ENCODE measurements at regions not wholly inside any gene's neighbourhood (a gene's known extent, or its start where the extent isn't known, plus 50 kb on each side); places are given as distances from the start of the nearest gene placed in this dataset.
"Not testable (repeated sequence)": the region's sequence is repeated elsewhere in the genome, so short reads cannot be mapped to it uniquely, and the experiment has no call there.

- DNase-seq: no peak
Observed at GRCh38 chr18:75984853-75985252, 510.2 kb downstream of the ZNF516 start.

GRCh38 chr18:75981102-75981501 lies 513.9 kb downstream of the ZNF516 start:
- DNase-seq: no peak

GRCh38 chr18:75977081-75977480 lies 518.0 kb downstream of the ZNF516 start:
- DNase-seq: no peak

GRCh38 chr18:75970212-75970611 lies 524.8 kb downstream of the ZNF516 start:
- DNase-seq: no peak

GRCh38 chr18:75966431-75966830 lies 528.6 kb downstream of the ZNF516 start:
- DNase-seq: no peak

GRCh38 chr18:75962036-75962572 lies 532.9 kb downstream of the ZNF516 start:
- DNase-seq: no peak

GRCh38 chr18:75960356-75960755 lies 532.9 kb upstream of the SMIM21 start:
- DNase-seq: not testable (repeated sequence)

GRCh38 chr18:75959150-75959549 lies 531.6 kb upstream of the SMIM21 start:
- no peak for DNase-seq

- DNase-seq: no peak
Observed at GRCh38 chr18:75958683-75959082, 531.2 kb upstream of the SMIM21 start.

GRCh38 chr18:75945265-75945933 lies 517.9 kb upstream of the SMIM21 start:
- DNase-seq: no peak

GRCh38 chr18:75937306-75937705 lies 509.8 kb upstream of the SMIM21 start:
- no peak for DNase-seq

GRCh38 chr18:75936862-75937261 lies 509.4 kb upstream of the SMIM21 start:
- no peak for DNase-seq

- DNase-seq: no peak
Observed at GRCh38 chr18:75931079-75931478, 503.6 kb upstream of the SMIM21 start.

- no peak for DNase-seq
Observed at GRCh38 chr18:75928706-75929105, 501.2 kb upstream of the SMIM21 start.

- DNase-seq: no peak
Observed at GRCh38 chr18:75927791-75928190, 500.3 kb upstream of the SMIM21 start.

- no peak for DNase-seq
Observed at GRCh38 chr18:75926811-75927210, 499.3 kb upstream of the SMIM21 start.

- DNase-seq: no peak
Observed at GRCh38 chr18:75923169-75923568, 495.7 kb upstream of the SMIM21 start.

- no peak for DNase-seq
Observed at GRCh38 chr18:75916624-75916982, 489.1 kb upstream of the SMIM21 start.

- DNase-seq: no peak
Observed at GRCh38 chr18:75915941-75916623, 488.6 kb upstream of the SMIM21 start.

GRCh38 chr18:75912829-75913228 lies 485.3 kb upstream of the SMIM21 start:
- no peak for DNase-seq

- no peak for DNase-seq
Observed at GRCh38 chr18:75904416-75904815, 476.9 kb upstream of the SMIM21 start.

GRCh38 chr18:75898651-75899050 lies 471.1 kb upstream of the SMIM21 start:
- DNase-seq: no peak

GRCh38 chr18:75897386-75897785 lies 469.9 kb upstream of the SMIM21 start:
- DNase-seq: no peak

- DNase-seq: no peak
Observed at GRCh38 chr18:75896865-75897264, 469.4 kb upstream of the SMIM21 start.

- no peak for DNase-seq
Observed at GRCh38 chr18:75895135-75895534, 467.6 kb upstream of the SMIM21 start.

All from stimulated activated CD4-positive, alpha-beta T cell treated with anti-CD3 and anti-CD28 coated beads, Interleukin-4, amount 100 ng/mL, for 1 hour (primary cell).